Uterus (tissue), 3 donors: ENCODE measurements at regions not wholly inside any gene's neighbourhood (a gene's known extent, or its start where the extent isn't known, plus 50 kb on each side); places are given as distances from the start of the nearest gene placed in this dataset.

ENCODE experiments used
- DNase-seq, 2 donors: peaks; one replicate each; pipeline ENCODE4 v3.0.0-alpha.2; 2019 to 2020
- H3K27ac ChIP-seq, 2 donors: fragments of 200-600 bp; sonication (generic); 1 replicate in 1 of 2; 2 replicates in 1 of 2; pipeline ENCODE4 v1.5.1; 2016 to 2018
- H3K27me3 ChIP-seq, 2 donors: fragments of 200-600 bp; sonication (generic); one replicate each; pipeline ENCODE4 v1.5.1; 2018 to 2019; ENCODE audit warnings: control low read depth in 1 of 2
- H3K36me3 ChIP-seq, 2 donors: fragments of 200-600 bp; sonication (generic); one replicate each; pipeline ENCODE4 v1.5.1; 2019; ENCODE audit warnings: control low read depth in 1 of 2
- H3K4me1 ChIP-seq, 2 donors: fragments of 200-600 bp; sonication (generic); one replicate each; pipeline ENCODE4 v1.5.1; 2018 to 2019; ENCODE audit warnings: control low read depth in 1 of 2
- H3K4me3 ChIP-seq, 2 donors: fragments of 200-600 bp; sonication (generic); 1 replicate in 1 of 2; 2 replicates in 1 of 2; pipeline ENCODE4 v1.5.1; 2018 to 2019; ENCODE audit warnings: mild to moderate bottlenecking in 1 of 2
- H3K9me3 ChIP-seq, 2 donors: fragments of 200-600 bp; sonication (generic); one replicate each; pipeline ENCODE4 v1.5.1; 2019; ENCODE audit warnings: control low read depth in 1 of 2
- POLR2A ChIP-seq, 2 donors: fragments of 450-650 bp; IDR thresholded peaks; one replicate each; pipeline ENCODE4 v1.6.1; 2016; ENCODE audit warnings: antibody characterized with exemption in 2 of 2, mild to moderate bottlenecking in 1 of 2, moderate library complexity in 1 of 2
- intact Hi-C: fragments of 100-400 bp; cut with DNase I; formaldehyde crosslinking; loops from one replicate; pipeline ENCODE4 v1.15.1; 2023; ENCODE audit warnings: low total_unique reads
- TF ChIP-seq, protein P1 (sequence below), 4 experiments: fragments of 200-600 bp in 2 of 4; fragments of 450-650 bp in 2 of 4; sonication (generic) in 2 of 4; IDR thresholded peaks; one replicate each; pipeline ENCODE4 v1.5.1; 2016 to 2019; ENCODE audit warnings: antibody characterized with exemption in 4 of 4, mild to moderate bottlenecking in 2 of 4, moderate library complexity in 1 of 4
- donor health status: DM: yes; HTN: yes; CAD: no.

DNA sequence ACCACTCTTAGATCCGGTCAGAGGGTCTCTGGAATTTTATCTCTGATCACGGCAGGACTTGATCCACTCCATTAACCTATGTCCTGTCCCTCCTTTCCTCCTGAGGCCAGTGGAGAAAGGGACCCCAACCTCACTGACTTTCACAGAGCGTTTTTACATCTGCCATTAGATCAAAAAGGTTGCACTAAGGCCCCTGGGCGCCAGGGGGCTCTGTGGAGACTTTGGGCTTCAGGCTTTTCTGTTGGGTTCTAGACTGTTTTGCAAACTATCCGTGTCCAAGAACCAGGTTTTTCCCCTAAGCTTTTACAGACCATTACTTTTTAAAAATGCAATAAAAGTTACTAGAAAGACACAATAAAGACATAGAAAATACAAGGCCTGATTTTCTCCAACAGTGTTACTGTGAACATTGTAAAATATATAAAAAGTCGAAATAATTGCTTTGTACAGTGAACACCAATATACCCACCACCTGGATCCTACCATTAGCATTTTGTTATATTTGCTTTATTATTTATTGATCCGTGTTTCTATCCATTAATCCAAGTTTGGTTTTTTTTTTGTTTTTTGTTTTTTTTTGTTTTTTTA is 159.7 kb downstream of the POLR2M start:
- Histone ChIP-seq H3K36me3 (no peaks in the 10 kb centered on the region), H3K4me1 (no peaks in the 10 kb centered on the region), H3K9me3 (no peaks in the 10 kb centered on the region), H3K27me3 (no peaks in the 10 kb centered on the region), H3K4me3 (no peak overlapping the region), H3K27ac (no peak overlapping the region)
- intact Hi-C loops = loop anchor here (10.0 kb wide), 1 partner anchor 201 kb away; no protein-coding TSS in a partner anchor
- DNase-seq = peak; percentile 37
- TF ChIP-seq, protein P1, sequence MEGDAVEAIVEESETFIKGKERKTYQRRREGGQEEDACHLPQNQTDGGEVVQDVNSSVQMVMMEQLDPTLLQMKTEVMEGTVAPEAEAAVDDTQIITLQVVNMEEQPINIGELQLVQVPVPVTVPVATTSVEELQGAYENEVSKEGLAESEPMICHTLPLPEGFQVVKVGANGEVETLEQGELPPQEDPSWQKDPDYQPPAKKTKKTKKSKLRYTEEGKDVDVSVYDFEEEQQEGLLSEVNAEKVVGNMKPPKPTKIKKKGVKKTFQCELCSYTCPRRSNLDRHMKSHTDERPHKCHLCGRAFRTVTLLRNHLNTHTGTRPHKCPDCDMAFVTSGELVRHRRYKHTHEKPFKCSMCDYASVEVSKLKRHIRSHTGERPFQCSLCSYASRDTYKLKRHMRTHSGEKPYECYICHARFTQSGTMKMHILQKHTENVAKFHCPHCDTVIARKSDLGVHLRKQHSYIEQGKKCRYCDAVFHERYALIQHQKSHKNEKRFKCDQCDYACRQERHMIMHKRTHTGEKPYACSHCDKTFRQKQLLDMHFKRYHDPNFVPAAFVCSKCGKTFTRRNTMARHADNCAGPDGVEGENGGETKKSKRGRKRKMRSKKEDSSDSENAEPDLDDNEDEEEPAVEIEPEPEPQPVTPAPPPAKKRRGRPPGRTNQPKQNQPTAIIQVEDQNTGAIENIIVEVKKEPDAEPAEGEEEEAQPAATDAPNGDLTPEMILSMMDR (IDR thresholded peaks at IDR 0.05) = peak; percentile 47 to 54 (median 48)
- no peak for TF ChIP-seq POLR2A (IDR thresholded peaks at IDR 0.05)

DNA sequence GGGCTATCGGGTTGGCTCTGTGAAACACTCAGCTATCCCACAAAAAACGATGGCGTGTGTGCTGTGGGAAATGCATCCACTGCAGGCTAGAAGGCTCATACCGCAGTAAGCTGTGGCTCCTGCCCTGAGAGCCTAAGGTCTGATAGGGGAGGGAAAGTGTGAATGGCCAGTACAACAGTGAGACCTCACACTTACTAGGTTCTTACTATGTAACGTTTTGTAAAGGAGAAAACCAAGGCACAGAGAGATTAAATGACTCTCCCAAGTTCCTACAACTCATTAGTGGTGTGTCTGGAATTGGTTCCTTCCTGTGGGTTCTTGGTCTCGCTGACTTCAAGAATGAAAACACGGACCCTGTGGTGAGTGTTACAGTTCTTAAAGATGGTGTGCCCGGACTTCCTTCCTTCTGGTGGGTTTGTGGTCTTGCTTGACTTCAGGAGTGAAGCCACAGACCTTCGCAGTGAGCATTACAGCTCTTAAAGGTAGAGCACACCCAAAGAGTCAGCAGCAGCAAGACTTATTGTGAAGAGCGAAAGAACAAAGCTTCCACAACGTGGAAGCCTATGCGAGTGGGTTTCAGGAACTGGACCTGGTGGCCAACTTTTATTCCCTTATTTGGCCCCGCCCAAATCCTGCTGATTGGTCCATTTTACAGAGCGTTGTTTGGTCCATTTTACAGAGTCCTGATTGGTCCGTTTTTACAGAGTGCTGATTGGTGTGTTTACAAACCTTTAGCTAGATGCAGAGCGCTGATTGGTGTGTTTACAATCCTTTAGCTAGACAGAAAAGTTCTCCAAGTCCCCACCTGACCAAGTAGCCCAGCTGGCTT is 161.7 kb downstream of the POLR2M start:
- Histone ChIP-seq H3K9me3 (no peaks in the 10 kb centered on the region), H3K27ac (no peak overlapping the region), H3K27me3 (no peaks in the 10 kb centered on the region), H3K4me3 (no peak overlapping the region), H3K36me3 (no peaks in the 10 kb centered on the region), H3K4me1 (no peaks in the 10 kb centered on the region)
- TF ChIP-seq POLR2A (IDR thresholded peaks at IDR 0.05) = no peak
- TF ChIP-seq, protein P1 (IDR thresholded peaks at IDR 0.05) = no peak
- intact Hi-C loops = loop anchor here (10.0 kb wide), 1 partner anchor 203 kb away; no protein-coding TSS in a partner anchor
- DNase-seq = no peak

DNA sequence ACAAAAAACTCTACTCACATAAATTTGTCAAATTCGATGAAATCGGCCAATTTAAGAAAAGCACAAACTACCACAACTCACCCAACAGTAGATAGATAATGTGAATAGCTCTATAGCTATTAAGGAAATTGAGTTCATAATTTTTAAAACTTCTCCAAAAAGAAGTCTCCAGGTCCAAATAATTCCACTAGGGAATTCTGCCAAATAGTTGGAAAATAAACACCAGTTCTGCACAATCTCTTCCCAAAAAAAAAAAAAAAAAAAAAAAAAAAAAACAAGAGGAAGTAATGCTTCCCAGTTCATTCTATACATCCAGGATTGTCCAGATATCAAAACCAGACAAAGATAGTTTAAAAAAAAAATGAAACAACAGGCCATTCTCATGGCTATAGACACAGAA is 164.2 kb downstream of the POLR2M start:
- no peak for TF ChIP-seq POLR2A (IDR thresholded peaks at IDR 0.05)
- TF ChIP-seq, protein P1 (IDR thresholded peaks at IDR 0.05) = no peak
- Histone ChIP-seq H3K9me3 (no peaks in the 10 kb centered on the region), H3K4me3 (no peak overlapping the region), H3K36me3 (no peaks in the 10 kb centered on the region), H3K4me1 (no peaks in the 10 kb centered on the region), H3K27ac (no peak overlapping the region), H3K27me3 (no peaks in the 10 kb centered on the region)
- no peak for DNase-seq
- intact Hi-C loops = no loop called here

DNA sequence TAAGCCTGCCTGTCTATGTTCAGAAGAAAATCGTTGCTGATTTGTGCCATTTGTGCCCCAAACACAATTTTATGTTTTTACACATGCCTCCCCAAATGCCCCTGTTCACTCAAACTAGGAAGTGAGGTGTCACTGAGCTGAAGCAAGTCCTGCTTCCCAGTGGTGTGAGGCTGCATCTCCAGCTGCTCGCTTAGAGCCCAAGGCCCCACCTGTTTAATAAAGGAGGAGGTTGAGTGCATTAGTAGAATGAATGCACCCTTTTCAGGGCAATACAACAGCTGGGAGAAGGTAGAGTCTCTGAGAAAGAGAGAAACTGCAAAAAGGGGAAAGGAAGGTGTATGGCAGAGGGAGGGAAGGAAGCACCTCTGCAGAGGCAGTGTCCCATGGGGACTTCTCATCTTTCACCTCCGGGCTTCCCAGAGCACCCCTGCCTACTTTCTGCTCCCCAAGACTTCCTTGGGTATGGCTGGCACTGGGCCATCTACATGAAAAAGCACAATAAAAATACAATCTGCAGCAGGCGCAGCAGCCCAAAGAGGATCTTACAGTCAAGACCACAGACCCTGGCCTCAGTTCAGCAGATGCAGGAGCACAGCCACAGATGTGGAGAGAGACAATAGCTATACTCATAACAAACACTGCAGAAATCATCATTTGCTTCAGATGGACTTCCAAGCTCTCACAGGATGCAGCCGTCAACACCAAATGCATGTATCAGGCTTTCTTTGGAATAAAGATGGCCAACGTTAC is 165.9 kb downstream of the POLR2M start:
- TF ChIP-seq, protein P1 (IDR thresholded peaks at IDR 0.05) = no peak
- no peak for TF ChIP-seq POLR2A (IDR thresholded peaks at IDR 0.05)
- no peaks in the 10 kb centered on the region for H3K36me3 ChIP-seq
- DNase-seq = no peak
- no peak overlapping the region for H3K27ac ChIP-seq
- no peaks in the 10 kb centered on the region for H3K4me1 ChIP-seq
- no peak overlapping the region for H3K4me3 ChIP-seq
- intact Hi-C loops = no loop called here
- no peaks in the 10 kb centered on the region for H3K9me3 ChIP-seq
- H3K27me3 ChIP-seq = no peaks in the 10 kb centered on the region
